ENCODE measurements at regions not wholly inside any gene's neighbourhood (a gene's known extent, or its start where the extent isn't known, plus 50 kb on each side); places are given as distances from the start of the nearest gene placed in this dataset.

DNA sequence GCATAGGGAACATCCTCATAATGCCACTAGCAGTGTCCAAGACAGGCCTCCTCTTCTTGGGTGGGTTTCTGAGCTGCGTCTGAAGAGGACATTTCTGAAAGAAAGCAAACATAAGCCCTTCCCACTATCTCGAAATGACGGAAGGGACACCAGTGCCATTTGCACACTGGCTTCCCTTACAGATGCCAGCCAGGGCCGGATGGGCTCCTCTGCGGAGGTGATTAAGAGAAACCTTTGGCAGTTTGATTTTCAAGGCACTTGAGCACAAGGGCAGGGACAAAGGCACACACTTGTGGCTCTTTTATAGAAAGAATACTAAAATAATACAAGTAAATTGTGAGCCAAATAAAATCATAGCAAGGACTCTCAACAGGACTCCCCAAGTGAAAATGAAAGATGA, 106.6 kb upstream of the CELF2 start:
- H3K9me3 ChIP-seq (ENCODE audit: low read length): no peaks in the 10 kb centered on the region
- no peaks in the 10 kb centered on the region for H3K79me2 ChIP-seq (ENCODE audit: insufficient read depth, low read length)
- no peak overlapping the region for H3K27ac ChIP-seq (ENCODE audit: low read depth, low read length, poor library complexity, severe bottlenecking)
- no peak overlapping the region for H3K9ac ChIP-seq (ENCODE audit: low read length)
- H3F3A ChIP-seq (ENCODE audit: insufficient read depth, low read length): no peaks in the 10 kb centered on the region
- no peak overlapping the region for H3K4me2 ChIP-seq (ENCODE audit: low read length)
- no peaks in the 10 kb centered on the region for H3K36me3 ChIP-seq (ENCODE audit: insufficient read depth, low read length)
- no peaks in the 10 kb centered on the region for H3K4me1 ChIP-seq (ENCODE audit: insufficient read depth, low read length, severe bottlenecking)
- H3K27me3 ChIP-seq (ENCODE audit: insufficient read depth, low read length): no peaks in the 10 kb centered on the region
- no peak overlapping the region for H3K4me3 ChIP-seq (ENCODE audit: low read depth, low read length, poor library complexity, severe bottlenecking)
- H4K20me1 ChIP-seq (ENCODE audit: insufficient read depth, low read length): no peaks in the 10 kb centered on the region
- no peaks in the 10 kb centered on the region for H3K9me2 ChIP-seq (ENCODE audit: low read depth, low read length)
- H2AFZ ChIP-seq (ENCODE audit: low read length): no peak overlapping the region
- TF ChIP-seq, protein P1, sequence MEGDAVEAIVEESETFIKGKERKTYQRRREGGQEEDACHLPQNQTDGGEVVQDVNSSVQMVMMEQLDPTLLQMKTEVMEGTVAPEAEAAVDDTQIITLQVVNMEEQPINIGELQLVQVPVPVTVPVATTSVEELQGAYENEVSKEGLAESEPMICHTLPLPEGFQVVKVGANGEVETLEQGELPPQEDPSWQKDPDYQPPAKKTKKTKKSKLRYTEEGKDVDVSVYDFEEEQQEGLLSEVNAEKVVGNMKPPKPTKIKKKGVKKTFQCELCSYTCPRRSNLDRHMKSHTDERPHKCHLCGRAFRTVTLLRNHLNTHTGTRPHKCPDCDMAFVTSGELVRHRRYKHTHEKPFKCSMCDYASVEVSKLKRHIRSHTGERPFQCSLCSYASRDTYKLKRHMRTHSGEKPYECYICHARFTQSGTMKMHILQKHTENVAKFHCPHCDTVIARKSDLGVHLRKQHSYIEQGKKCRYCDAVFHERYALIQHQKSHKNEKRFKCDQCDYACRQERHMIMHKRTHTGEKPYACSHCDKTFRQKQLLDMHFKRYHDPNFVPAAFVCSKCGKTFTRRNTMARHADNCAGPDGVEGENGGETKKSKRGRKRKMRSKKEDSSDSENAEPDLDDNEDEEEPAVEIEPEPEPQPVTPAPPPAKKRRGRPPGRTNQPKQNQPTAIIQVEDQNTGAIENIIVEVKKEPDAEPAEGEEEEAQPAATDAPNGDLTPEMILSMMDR (IDR thresholded peaks at IDR 0.05; ENCODE audit: low read length): no peak
- TF ChIP-seq EZH2 (IDR thresholded peaks at IDR 0.05; ENCODE audit: borderline replicate concordance, low read length): no peak

DNA sequence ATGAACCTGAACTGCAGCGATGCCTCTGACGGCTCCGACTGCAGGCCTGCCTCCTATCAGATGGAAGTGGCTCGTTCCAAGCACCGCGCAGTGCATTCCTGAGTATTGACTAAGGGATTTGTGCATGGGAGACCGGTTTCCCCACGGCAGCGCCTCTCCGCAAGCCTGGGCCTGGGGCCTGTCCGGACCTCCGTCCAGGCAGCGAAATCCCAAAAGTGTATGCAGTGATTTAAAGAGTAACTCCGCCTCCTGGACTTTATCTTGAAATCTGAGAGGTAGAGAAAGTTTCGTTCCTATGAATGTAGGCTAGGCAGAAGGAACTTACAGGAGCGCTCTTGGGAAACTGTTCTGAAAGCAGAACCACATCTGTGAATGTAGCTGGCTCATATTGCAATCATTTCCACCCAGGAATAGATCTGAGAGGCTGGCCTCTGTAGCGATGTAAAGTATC, 106.2 kb upstream of the CELF2 start:
- TF ChIP-seq EZH2 (IDR thresholded peaks at IDR 0.05; ENCODE audit: borderline replicate concordance, low read length): no peak
- TF ChIP-seq, protein P1 (IDR thresholded peaks at IDR 0.05; ENCODE audit: low read length): no peak
- Histone ChIP-seq H3K4me3 (ENCODE audit: low read depth, low read length, poor library complexity, severe bottlenecking) (no peak overlapping the region), H3K27ac (ENCODE audit: low read depth, low read length, poor library complexity, severe bottlenecking) (no peak overlapping the region), H3K79me2 (ENCODE audit: insufficient read depth, low read length) (no peaks in the 10 kb centered on the region), H3K4me1 (ENCODE audit: insufficient read depth, low read length, severe bottlenecking) (no peaks in the 10 kb centered on the region), H3K4me2 (ENCODE audit: low read length) (no peak overlapping the region), H3K36me3 (ENCODE audit: insufficient read depth, low read length) (no peaks in the 10 kb centered on the region), H2AFZ (ENCODE audit: low read length) (no peak overlapping the region), H3K9me2 (ENCODE audit: low read depth, low read length) (no peaks in the 10 kb centered on the region), H4K20me1 (ENCODE audit: insufficient read depth, low read length) (no peaks in the 10 kb centered on the region), H3K9ac (ENCODE audit: low read length) (no peak overlapping the region), H3K27me3 (ENCODE audit: insufficient read depth, low read length) (no peaks in the 10 kb centered on the region), H3F3A (ENCODE audit: insufficient read depth, low read length) (no peaks in the 10 kb centered on the region), H3K9me3 (ENCODE audit: low read length) (no peaks in the 10 kb centered on the region)

DNA sequence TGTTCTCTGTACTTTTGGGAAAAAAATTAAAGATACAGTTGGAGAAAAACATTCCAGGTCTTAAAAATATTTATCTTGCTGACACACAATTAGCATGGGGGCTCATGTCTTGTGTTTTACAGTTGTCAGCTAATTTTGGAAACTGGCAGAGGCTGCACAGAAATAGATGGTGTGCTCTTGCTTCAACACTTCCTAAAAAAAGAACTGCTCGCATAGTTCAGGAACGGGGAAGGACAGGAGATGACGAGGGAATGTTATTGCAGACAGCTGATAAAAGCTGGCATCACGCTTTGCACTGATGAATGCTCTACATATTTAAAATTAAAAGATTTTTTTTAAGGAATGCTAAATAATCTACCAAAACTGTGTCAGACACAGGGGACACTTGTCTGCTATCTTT, 103.5 kb upstream of the CELF2 start:
- Histone ChIP-seq H3K9ac (ENCODE audit: low read length) (no peak overlapping the region), H3K9me2 (ENCODE audit: low read depth, low read length) (no peaks in the 10 kb centered on the region), H4K20me1 (ENCODE audit: insufficient read depth, low read length) (no peaks in the 10 kb centered on the region), H3K79me2 (ENCODE audit: insufficient read depth, low read length) (no peaks in the 10 kb centered on the region), H3K27ac (ENCODE audit: low read depth, low read length, poor library complexity, severe bottlenecking) (no peak overlapping the region), H3F3A (ENCODE audit: insufficient read depth, low read length) (no peaks in the 10 kb centered on the region), H3K4me3 (ENCODE audit: low read depth, low read length, poor library complexity, severe bottlenecking) (no peak overlapping the region), H3K4me1 (ENCODE audit: insufficient read depth, low read length, severe bottlenecking) (no peaks in the 10 kb centered on the region), H3K4me2 (ENCODE audit: low read length) (no peak overlapping the region), H2AFZ (ENCODE audit: low read length) (no peak overlapping the region), H3K36me3 (ENCODE audit: insufficient read depth, low read length) (no peaks in the 10 kb centered on the region), H3K9me3 (ENCODE audit: low read length) (no peaks in the 10 kb centered on the region), H3K27me3 (ENCODE audit: insufficient read depth, low read length) (no peaks in the 10 kb centered on the region)
- no peak for TF ChIP-seq EZH2 (IDR thresholded peaks at IDR 0.05; ENCODE audit: borderline replicate concordance, low read length)

DNA sequence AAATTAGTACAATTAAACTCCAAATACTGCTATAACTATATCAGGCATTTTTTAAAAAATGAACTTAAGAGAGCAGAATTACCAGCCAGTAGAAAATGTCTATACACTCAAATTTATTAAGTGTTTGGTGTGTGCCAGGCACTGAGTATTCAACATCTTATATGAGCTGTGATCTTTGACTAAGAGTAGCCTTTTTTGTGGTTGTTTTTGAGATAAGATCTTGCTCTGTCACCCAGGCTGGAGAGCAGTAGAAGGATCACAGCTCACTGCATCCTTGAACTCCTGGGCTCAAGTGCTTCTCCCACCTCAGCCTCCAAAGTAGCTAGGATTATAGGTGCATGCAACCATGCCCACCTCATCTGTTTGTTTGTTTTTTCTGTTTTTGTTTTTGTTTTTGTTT, 102.5 kb upstream of the CELF2 start:
- TF ChIP-seq, protein P1 (IDR thresholded peaks at IDR 0.05; ENCODE audit: low read length): no peak
- no peak for TF ChIP-seq EZH2 (IDR thresholded peaks at IDR 0.05; ENCODE audit: borderline replicate concordance, low read length)
- Histone ChIP-seq H4K20me1 (ENCODE audit: insufficient read depth, low read length) (no peaks in the 10 kb centered on the region), H3K79me2 (ENCODE audit: insufficient read depth, low read length) (no peaks in the 10 kb centered on the region), H3F3A (ENCODE audit: insufficient read depth, low read length) (no peaks in the 10 kb centered on the region), H3K4me1 (ENCODE audit: insufficient read depth, low read length, severe bottlenecking) (no peaks in the 10 kb centered on the region), H3K27ac (ENCODE audit: low read depth, low read length, poor library complexity, severe bottlenecking) (no peak overlapping the region), H3K9me2 (ENCODE audit: low read depth, low read length) (no peaks in the 10 kb centered on the region), H3K36me3 (ENCODE audit: insufficient read depth, low read length) (no peaks in the 10 kb centered on the region), H3K9me3 (ENCODE audit: low read length) (no peaks in the 10 kb centered on the region), H3K4me2 (ENCODE audit: low read length) (no peak overlapping the region), H3K9ac (ENCODE audit: low read length) (no peak overlapping the region), H2AFZ (ENCODE audit: low read length) (no peak overlapping the region), H3K27me3 (ENCODE audit: insufficient read depth, low read length) (no peaks in the 10 kb centered on the region), H3K4me3 (ENCODE audit: low read depth, low read length, poor library complexity, severe bottlenecking) (no peak overlapping the region)
